Calu3 (cell line): ENCODE measurements at regions not wholly inside any gene's neighbourhood (a gene's known extent, or its start where the extent isn't known, plus 50 kb on each side); places are given as distances from the start of the nearest gene placed in this dataset.

ENCODE experiments used
- BruUV-seq: library from RNA; stranded (reverse); fragments of 400-500 nt; replicated peaks from 2 replicates; lab custom pipeline; 2021; lab: Mats Ljungman, UMichigan
- CTCF ChIA-PET: fragments of 300-600 bp; sonication (Branson Sonifier 250); formaldehyde crosslinking; loops from one replicate; lab custom pipeline; 2022; ENCODE audit warnings: antibody characterized with exemption; lab: Charles Lee
- DNase-seq: peaks from one replicate; pipeline ENCODE4 v3.0.0; 2022
- H3K27ac Mint-ChIP-seq: one replicate; pipeline ENCODE4 v1.8.0; 2022; ENCODE audit warnings: mixed read lengths; ENCODE audit not compliant: unreplicated experiment
- H3K27me3 Mint-ChIP-seq: one replicate; pipeline ENCODE4 v1.8.0; 2022; ENCODE audit warnings: mixed read lengths; ENCODE audit not compliant: unreplicated experiment
- H3K36me3 Mint-ChIP-seq: one replicate; pipeline ENCODE4 v1.8.0; 2022; ENCODE audit warnings: mild to moderate bottlenecking, moderate library complexity, mixed read lengths; ENCODE audit not compliant: insufficient read depth, unreplicated experiment
- H3K4me1 Mint-ChIP-seq: one replicate; pipeline ENCODE4 v1.8.0; 2022; ENCODE audit warnings: mild to moderate bottlenecking, low read depth, mixed read lengths; ENCODE audit not compliant: unreplicated experiment
- H3K4me3 Mint-ChIP-seq: one replicate; pipeline ENCODE4 v1.8.0; 2022; ENCODE audit warnings: mild to moderate bottlenecking, low read depth, moderate library complexity, mixed read lengths; ENCODE audit not compliant: unreplicated experiment
- H3K9me3 Mint-ChIP-seq: one replicate; pipeline ENCODE4 v1.8.0; 2022; ENCODE audit warnings: low read depth, mixed read lengths; ENCODE audit not compliant: unreplicated experiment
- intact Hi-C: fragments of 100-400 bp; cut with micrococcal nuclease; formaldehyde crosslinking; loops from one replicate; pipeline ENCODE4 v1.10.0; 2022; ENCODE audit not compliant: unreplicated experiment
- TF ChIP-seq, protein P1 (sequence below): fragments of 200-600 bp; IDR thresholded peaks from one replicate; pipeline ENCODE4 v1.8.0; 2022; ENCODE audit warnings: antibody characterized with exemption; ENCODE audit not compliant: unreplicated experiment

DNA sequence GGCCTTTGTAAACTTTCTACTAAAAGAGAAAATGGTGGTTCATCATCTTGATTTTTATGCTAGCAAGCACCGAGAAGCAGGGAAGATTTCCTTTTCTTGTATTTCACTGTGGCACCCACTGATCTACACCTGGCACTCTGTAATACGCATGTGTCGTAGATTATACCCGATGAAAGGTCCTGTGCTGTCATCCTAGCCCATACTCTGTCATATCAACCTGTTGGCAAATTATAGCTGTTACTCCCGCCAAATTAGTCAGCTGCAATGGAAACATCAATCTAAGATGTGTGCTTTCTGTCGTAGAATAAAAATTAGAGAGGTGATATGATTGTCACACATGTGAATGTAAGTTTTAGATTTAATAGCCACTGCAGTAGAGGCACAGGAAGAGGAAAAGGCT is 263.4 kb upstream of the PITX2 start:
- CTCF ChIA-PET: no interaction called here
- TF ChIP-seq, protein P1, sequence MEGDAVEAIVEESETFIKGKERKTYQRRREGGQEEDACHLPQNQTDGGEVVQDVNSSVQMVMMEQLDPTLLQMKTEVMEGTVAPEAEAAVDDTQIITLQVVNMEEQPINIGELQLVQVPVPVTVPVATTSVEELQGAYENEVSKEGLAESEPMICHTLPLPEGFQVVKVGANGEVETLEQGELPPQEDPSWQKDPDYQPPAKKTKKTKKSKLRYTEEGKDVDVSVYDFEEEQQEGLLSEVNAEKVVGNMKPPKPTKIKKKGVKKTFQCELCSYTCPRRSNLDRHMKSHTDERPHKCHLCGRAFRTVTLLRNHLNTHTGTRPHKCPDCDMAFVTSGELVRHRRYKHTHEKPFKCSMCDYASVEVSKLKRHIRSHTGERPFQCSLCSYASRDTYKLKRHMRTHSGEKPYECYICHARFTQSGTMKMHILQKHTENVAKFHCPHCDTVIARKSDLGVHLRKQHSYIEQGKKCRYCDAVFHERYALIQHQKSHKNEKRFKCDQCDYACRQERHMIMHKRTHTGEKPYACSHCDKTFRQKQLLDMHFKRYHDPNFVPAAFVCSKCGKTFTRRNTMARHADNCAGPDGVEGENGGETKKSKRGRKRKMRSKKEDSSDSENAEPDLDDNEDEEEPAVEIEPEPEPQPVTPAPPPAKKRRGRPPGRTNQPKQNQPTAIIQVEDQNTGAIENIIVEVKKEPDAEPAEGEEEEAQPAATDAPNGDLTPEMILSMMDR: no peak
- no TSS peak for BruUV-seq
- peaks cover 2% of the 10 kb centered on the region for H3K9me3 Mint-ChIP-seq
- no peaks in the 10 kb centered on the region for H3K27me3 Mint-ChIP-seq
- H3K27ac Mint-ChIP-seq: no peak overlapping the region
- no peaks in the 10 kb centered on the region for H3K36me3 Mint-ChIP-seq
- no peaks in the 10 kb centered on the region for H3K4me1 Mint-ChIP-seq
- intact Hi-C loops: no loop called here
- DNase-seq: no peak
- H3K4me3 Mint-ChIP-seq: no peak overlapping the region

DNA sequence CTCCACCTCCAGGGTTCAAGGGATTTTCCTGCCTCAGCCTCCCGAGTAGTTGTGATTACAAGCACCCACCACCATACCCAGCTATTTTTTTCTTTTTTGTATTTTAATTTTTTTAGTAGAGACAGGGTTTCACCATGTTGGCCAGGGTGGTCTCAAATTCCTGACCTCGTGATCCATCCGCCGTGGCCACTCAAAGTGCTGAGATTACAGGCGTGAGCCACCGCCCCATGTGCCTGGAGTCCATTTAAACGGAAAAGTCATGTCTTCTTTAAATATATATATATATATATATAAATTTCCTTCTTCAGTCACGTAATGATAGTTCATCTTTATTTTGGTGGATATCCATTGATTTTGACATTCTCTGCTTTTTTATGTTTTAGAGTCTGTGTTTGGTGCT is 264.0 kb upstream of the PITX2 start:
- Mint-ChIP-seq H3K4me1 (no peaks in the 10 kb centered on the region), H3K27me3 (no peaks in the 10 kb centered on the region), H3K4me3 (no peak overlapping the region), H3K9me3 (peaks cover 2% of the 10 kb centered on the region), H3K27ac (no peak overlapping the region), H3K36me3 (no peaks in the 10 kb centered on the region)
- TF ChIP-seq, protein P1: no peak
- no peak for DNase-seq
- BruUV-seq: no TSS peak
- intact Hi-C loops: no loop called here
- CTCF ChIA-PET: no interaction called here

DNA sequence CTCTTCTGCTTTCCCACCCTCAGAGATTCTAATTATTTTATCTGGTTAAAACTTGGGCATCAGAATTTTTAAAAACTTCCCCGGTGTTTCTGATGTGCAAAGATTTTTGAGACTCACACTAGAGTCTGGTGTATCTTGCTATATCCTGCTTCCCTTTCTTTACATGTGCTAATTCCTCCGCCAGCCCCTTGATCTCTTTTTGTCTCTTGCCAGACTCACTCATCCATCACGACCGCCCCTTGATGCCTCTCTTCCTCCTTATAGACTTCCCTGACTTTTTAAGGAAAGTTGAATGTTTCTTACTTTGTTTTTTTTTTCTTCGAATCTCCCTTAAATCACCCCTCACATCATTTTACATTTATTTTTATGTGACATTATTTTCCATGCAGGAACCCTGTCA is 274.9 kb upstream of the PITX2 start:
- no peaks in the 10 kb centered on the region for H3K27me3 Mint-ChIP-seq
- H3K27ac Mint-ChIP-seq: no peak overlapping the region
- no peaks in the 10 kb centered on the region for H3K9me3 Mint-ChIP-seq

DNA sequence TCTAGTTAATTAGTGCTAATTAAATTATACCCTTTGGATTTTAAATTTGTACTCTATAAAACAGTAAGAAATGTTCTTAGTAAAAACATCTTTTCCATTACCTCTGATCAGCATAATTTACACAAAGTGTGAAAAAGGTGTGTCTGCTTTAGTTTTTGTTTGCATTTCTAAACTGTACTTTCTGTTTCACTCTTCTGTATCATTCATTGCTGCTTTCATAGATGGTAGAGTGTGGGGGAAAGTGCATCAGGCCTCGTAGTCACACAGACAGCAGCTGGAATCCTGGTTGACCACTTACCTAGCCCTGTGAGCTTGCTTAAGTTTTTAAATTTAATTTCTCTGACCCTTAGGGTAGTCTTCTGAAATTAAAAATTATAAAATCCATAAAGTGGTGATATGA is 275.4 kb upstream of the PITX2 start:
- CTCF ChIA-PET: no interaction called here
- H3K9me3 Mint-ChIP-seq: no peaks in the 10 kb centered on the region
- intact Hi-C loops: no loop called here
- no peaks in the 10 kb centered on the region for H3K27me3 Mint-ChIP-seq
- H3K4me3 Mint-ChIP-seq: no peak overlapping the region
- no peaks in the 10 kb centered on the region for H3K36me3 Mint-ChIP-seq
- BruUV-seq: no TSS peak
- TF ChIP-seq, protein P1: no peak
- H3K4me1 Mint-ChIP-seq: peaks cover 13% of the 10 kb centered on the region
- no peak overlapping the region for H3K27ac Mint-ChIP-seq
- DNase-seq: no peak

More for the DNA sequence above, 274.9 kb upstream of the PITX2 start:
- Mint-ChIP-seq H3K4me1 (peaks cover 12% of the 10 kb centered on the region), H3K36me3 (no peaks in the 10 kb centered on the region), H3K4me3 (no peak overlapping the region)
- TF ChIP-seq, protein P1: no peak
- CTCF ChIA-PET: no interaction called here
- intact Hi-C loops: no loop called here
- no TSS peak for BruUV-seq
- DNase-seq: no peak
